Liver (tissue), 8 donors: ENCODE measurements at regions not wholly inside any gene's neighbourhood (a gene's known extent, or its start where the extent isn't known, plus 50 kb on each side); places are given as distances from the start of the nearest gene placed in this dataset.

Experiments used
- DNase-seq: peaks from one replicate; pipeline ENCODE4 v3.0.0-alpha.2; 2017; ENCODE audit warnings: low spot score
- H3K27ac ChIP-seq, 2 donors: one replicate each; pipeline ENCODE4 v1.7.0; 2013; ENCODE audit warnings: inconsistent platforms in 2 of 2, low read length in 2 of 2, control low read depth in 1 of 2, low read depth in 1 of 2, mild to moderate bottlenecking in 1 of 2
- H3K27me3 ChIP-seq, 4 donors: one replicate each; pipeline versions ENCODE4 v1.6.1 to v1.7.0; 2013; ENCODE audit warnings: low read length in 3 of 4, inconsistent platforms in 1 of 4, mild to moderate bottlenecking in 1 of 4, moderate library complexity in 1 of 4; ENCODE audit not compliant: control insufficient read depth in 4 of 4, insufficient read depth in 4 of 4
- H3K36me3 ChIP-seq, 4 donors: one replicate each; pipeline versions ENCODE4 v1.6.1 to v1.7.0; 2013; ENCODE audit warnings: low read length in 3 of 4, mild to moderate bottlenecking in 3 of 4, low read depth in 1 of 4, moderate library complexity in 1 of 4; ENCODE audit not compliant: control insufficient read depth in 4 of 4, insufficient read depth in 3 of 4
- H3K4me1 ChIP-seq, 4 donors: one replicate each; pipeline versions ENCODE4 v1.6.1 to v1.7.0; 2013; ENCODE audit warnings: low read length in 3 of 4, mild to moderate bottlenecking in 3 of 4, moderate library complexity in 1 of 4; ENCODE audit not compliant: control insufficient read depth in 4 of 4, insufficient read depth in 4 of 4
- H3K4me3 ChIP-seq, 3 donors: one replicate each; pipeline versions ENCODE4 v1.6.1 to v1.7.0; 2013; ENCODE audit warnings: low read length in 3 of 3, control low read depth in 1 of 3, low read depth in 1 of 3, mild to moderate bottlenecking in 1 of 3
- H3K9ac ChIP-seq, 2 donors: one replicate each; pipeline ENCODE4 v1.7.0; 2013; ENCODE audit warnings: low read length in 2 of 2, mild to moderate bottlenecking in 2 of 2, moderate library complexity in 2 of 2, control low read depth in 1 of 2, low read depth in 1 of 2
- H3K9me3 ChIP-seq, 4 donors: one replicate each; pipeline versions ENCODE4 v1.6.1 to v1.7.0; 2013; ENCODE audit warnings: low read length in 3 of 4; ENCODE audit not compliant: control insufficient read depth in 4 of 4
- ATF3 ChIP-seq: IDR thresholded peaks from 2 replicates; pipeline ENCODE4 v1.6.1; 2016; ENCODE audit warnings: antibody characterized with exemption
- CTCF ChIP-seq: fragments of 150-350 bp; IDR thresholded peaks from 2 replicates; pipeline ENCODE4 v1.5.1; 2017; ENCODE audit warnings: improper control_type of control experiment, low read depth, low read length; ENCODE audit not compliant: missing input control
- EGR1 ChIP-seq, 2 donors: IDR thresholded peaks; 2 replicates each; pipeline ENCODE4 v1.6.1; 2016 to 2018; ENCODE audit warnings: antibody characterized with exemption in 2 of 2, low read depth in 2 of 2
- FOXA1 ChIP-seq: IDR thresholded peaks from 2 replicates; pipeline ENCODE4 v1.6.1; 2016; ENCODE audit warnings: antibody characterized with exemption
- FOXA2 ChIP-seq: IDR thresholded peaks from 2 replicates; pipeline ENCODE4 v1.6.1; 2016; ENCODE audit warnings: antibody characterized with exemption
- HNF4A ChIP-seq, 2 donors: conservative IDR thresholded peaks; 2 replicates each; pipeline ENCODE4 v1.6.1; 2016; ENCODE audit warnings: antibody characterized with exemption in 2 of 2, mild to moderate bottlenecking in 2 of 2
- JUND ChIP-seq, 2 donors: IDR thresholded peaks; 2 replicates each; pipeline ENCODE4 v1.6.1; 2016; ENCODE audit warnings: antibody characterized with exemption in 2 of 2
- MAX ChIP-seq: IDR thresholded peaks from 2 replicates; pipeline ENCODE4 v1.6.1; 2016; ENCODE audit warnings: antibody characterized with exemption
- NR2F2 ChIP-seq: IDR thresholded peaks from 2 replicates; pipeline ENCODE4 v1.6.1; 2016; ENCODE audit warnings: antibody characterized with exemption
- RAD21 ChIP-seq, 2 donors: IDR thresholded peaks; 2 replicates each; pipeline ENCODE4 v1.6.1; 2016; ENCODE audit warnings: antibody characterized with exemption in 2 of 2, mild to moderate bottlenecking in 2 of 2
- REST ChIP-seq: IDR thresholded peaks from 2 replicates; pipeline ENCODE4 v1.6.1; 2016; ENCODE audit warnings: antibody characterized with exemption, mild to moderate bottlenecking
- SP1 ChIP-seq: IDR thresholded peaks from 2 replicates; pipeline ENCODE4 v1.6.1; 2018; ENCODE audit warnings: antibody characterized with exemption, mild to moderate bottlenecking
- TAF1 ChIP-seq: conservative IDR thresholded peaks from 2 replicates; pipeline ENCODE4 v1.6.1; 2016; ENCODE audit warnings: antibody characterized with exemption, mild to moderate bottlenecking
- YY1 ChIP-seq: IDR thresholded peaks from 2 replicates; pipeline ENCODE4 v1.6.1; 2016; ENCODE audit warnings: antibody characterized with exemption, mild to moderate bottlenecking
- WGBS: extraction: QIAGEN DNeasy Blood & Tissue Kit; methylation state at CpG from one replicate; pipeline ENCODE4 v1.1.7; 2013; 5-methylcytosine and 5-hydroxymethylcytosine counted together
- donor health status: healthy.
- donor health status: healthy.
- donor health status: healthy.
- donor health status: healthy.
- donor health status: healthy.

GRCh38 chr7:89926701-89927100 lies 227.6 kb upstream of the STEAP1 start:
- H3K9ac ChIP-seq: no peak overlapping the region
- DNase-seq: no peak
- no peak overlapping the region for H3K27ac ChIP-seq
- no peaks in the 10 kb centered on the region for H3K36me3 ChIP-seq
- no peak for TF ChIP-seq HNF4A (conservative IDR thresholded peaks at IDR 0.05)
- TF ChIP-seq MAX: no peak
- no peak for TF ChIP-seq YY1
- no peak for TF ChIP-seq REST
- no peak for TF ChIP-seq EGR1 (IDR thresholded peaks at IDR 0.05; ENCODE audit: low read depth in 2 of 2)
- TF ChIP-seq NR2F2: no peak
- TF ChIP-seq ATF3: no peak
- no peak for TF ChIP-seq FOXA2
- TF ChIP-seq CTCF: no peak
- TF ChIP-seq JUND (IDR thresholded peaks at IDR 0.05): no peak
- TF ChIP-seq TAF1: no peak
- no peak for TF ChIP-seq FOXA1
- TF ChIP-seq SP1: no peak
- no peak for TF ChIP-seq RAD21 (IDR thresholded peaks at IDR 0.05)
- no peaks in the 10 kb centered on the region for H3K4me1 ChIP-seq
- no peak overlapping the region for H3K4me3 ChIP-seq
- WGBS: 84% methylated on average over 6 of the region's 6 CpGs
- H3K9me3 ChIP-seq: no peaks in the 10 kb centered on the region
- H3K27me3 ChIP-seq: no peaks in the 10 kb centered on the region

- no peaks in the 10 kb centered on the region for H3K36me3 ChIP-seq
- DNase-seq: no peak
- H3K9me3 ChIP-seq: no peaks in the 10 kb centered on the region
- TF ChIP-seq CTCF: no peak
- no peak for TF ChIP-seq YY1
- no peak for TF ChIP-seq JUND (IDR thresholded peaks at IDR 0.05)
- TF ChIP-seq NR2F2: no peak
- H3K4me3 ChIP-seq: no peak overlapping the region
- 42% methylated on average over 1 of the region's 1 CpG for WGBS
- H3K9ac ChIP-seq: no peak overlapping the region
- H3K27ac ChIP-seq: no peak overlapping the region
- H3K4me1 ChIP-seq: no peaks in the 10 kb centered on the region
- H3K27me3 ChIP-seq: no peaks in the 10 kb centered on the region
Observed at GRCh38 chr7:89927762-89928161, 226.5 kb upstream of the STEAP1 start.
